Neural progenitor cell (in vitro differentiated cells): ENCODE measurements at regions not wholly inside any gene's neighbourhood (a gene's known extent, or its start where the extent isn't known, plus 50 kb on each side); places are given as distances from the start of the nearest gene placed in this dataset.

Experiments used
- EZH2 ChIP-seq: fragments of 200-600 bp; sonication (generic); IDR thresholded peaks from 2 replicates; pipeline ENCODE4 v1.6.1; 2017; ENCODE audit warnings: antibody characterized with exemption, mild to moderate bottlenecking, moderate library complexity
- EZH2phosphoT487 ChIP-seq: fragments of 200-600 bp; sonication (generic); IDR thresholded peaks from 2 replicates; pipeline ENCODE4 v1.6.1; 2017; ENCODE audit warnings: antibody characterized with exemption
- TF ChIP-seq, protein P1 (sequence below): fragments of 200-600 bp; sonication (generic); IDR thresholded peaks from 2 replicates; pipeline ENCODE4 v1.5.1; 2017; ENCODE audit warnings: antibody characterized with exemption, mild to moderate bottlenecking

DNA sequence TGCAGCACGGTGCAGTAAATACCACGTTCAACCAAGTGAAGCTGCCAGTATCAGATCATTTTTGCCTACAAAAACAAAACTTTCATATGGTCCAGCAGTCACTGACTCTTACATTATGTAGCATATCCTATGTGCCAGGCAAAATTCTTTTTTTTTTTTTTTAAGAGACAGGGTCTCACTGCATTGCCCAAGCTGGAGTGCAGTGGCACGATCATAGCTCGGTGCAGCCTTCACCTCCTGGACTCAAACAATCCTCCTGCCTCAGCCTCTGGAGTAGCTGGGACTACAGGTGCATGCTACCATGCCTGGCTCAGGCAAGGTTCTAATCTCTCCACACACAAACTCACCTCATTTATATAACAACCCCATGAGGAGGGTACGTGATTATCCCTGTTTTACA is 208.6 kb upstream of the JARID2 start:
- TF ChIP-seq, protein P1, sequence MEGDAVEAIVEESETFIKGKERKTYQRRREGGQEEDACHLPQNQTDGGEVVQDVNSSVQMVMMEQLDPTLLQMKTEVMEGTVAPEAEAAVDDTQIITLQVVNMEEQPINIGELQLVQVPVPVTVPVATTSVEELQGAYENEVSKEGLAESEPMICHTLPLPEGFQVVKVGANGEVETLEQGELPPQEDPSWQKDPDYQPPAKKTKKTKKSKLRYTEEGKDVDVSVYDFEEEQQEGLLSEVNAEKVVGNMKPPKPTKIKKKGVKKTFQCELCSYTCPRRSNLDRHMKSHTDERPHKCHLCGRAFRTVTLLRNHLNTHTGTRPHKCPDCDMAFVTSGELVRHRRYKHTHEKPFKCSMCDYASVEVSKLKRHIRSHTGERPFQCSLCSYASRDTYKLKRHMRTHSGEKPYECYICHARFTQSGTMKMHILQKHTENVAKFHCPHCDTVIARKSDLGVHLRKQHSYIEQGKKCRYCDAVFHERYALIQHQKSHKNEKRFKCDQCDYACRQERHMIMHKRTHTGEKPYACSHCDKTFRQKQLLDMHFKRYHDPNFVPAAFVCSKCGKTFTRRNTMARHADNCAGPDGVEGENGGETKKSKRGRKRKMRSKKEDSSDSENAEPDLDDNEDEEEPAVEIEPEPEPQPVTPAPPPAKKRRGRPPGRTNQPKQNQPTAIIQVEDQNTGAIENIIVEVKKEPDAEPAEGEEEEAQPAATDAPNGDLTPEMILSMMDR = no peak
- TF ChIP-seq EZH2phosphoT487 = no peak
- no peak for TF ChIP-seq EZH2
